ENCODE measurements at regions not wholly inside any gene's neighbourhood (a gene's known extent, or its start where the extent isn't known, plus 50 kb on each side); places are given as distances from the start of the nearest gene placed in this dataset.

DNA sequence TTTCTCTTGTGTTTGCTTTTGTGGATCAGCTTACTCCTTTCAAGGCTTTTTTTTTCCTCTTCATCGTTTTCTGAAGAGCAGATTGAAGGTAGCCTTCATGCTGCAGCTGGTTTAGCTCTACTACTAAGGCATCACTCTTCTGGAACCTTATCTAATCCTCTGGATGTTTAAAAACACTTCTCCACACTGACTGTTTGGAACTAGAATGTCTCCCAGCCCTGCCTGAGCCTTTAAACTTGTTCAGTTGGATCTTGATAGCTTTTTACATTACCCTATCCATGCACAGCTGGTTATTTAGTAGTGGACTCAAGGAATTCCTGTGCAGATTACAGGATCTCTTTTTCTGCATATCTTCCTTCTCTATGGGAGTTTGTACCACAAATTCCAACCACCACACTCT is 108.9 kb upstream of the ASCC3 start:
- no peak overlapping the region for H3K27ac Mint-ChIP-seq (ENCODE audit: unreplicated experiment)
- no peaks in the 10 kb centered on the region for H3K79me2 ChIP-seq (ENCODE audit: insufficient read depth, low read length)
- no peak overlapping the region for H3K4me3 Mint-ChIP-seq (ENCODE audit: unreplicated experiment)
- no peaks in the 10 kb centered on the region for H3K27me3 Mint-ChIP-seq (ENCODE audit: low read depth, unreplicated experiment)
- no peaks in the 10 kb centered on the region for H3K36me3 ChIP-seq (ENCODE audit: insufficient read depth, low read length)
- H2AFZ ChIP-seq (ENCODE audit: low read depth, low read length) = no peak overlapping the region
- no peak overlapping the region for H3K4me3 ChIP-seq (ENCODE audit: insufficient read depth, low read depth, low read length)
- no peaks in the 10 kb centered on the region for H3K27me3 ChIP-seq (ENCODE audit: insufficient read depth, low read length)
- no peaks in the 10 kb centered on the region for H3K9me3 ChIP-seq (ENCODE audit: insufficient read depth, low read depth, low read length)
- H3K4me1 ChIP-seq (ENCODE audit: insufficient read depth, low read length) = no peaks in the 10 kb centered on the region
- H3K9me3 Mint-ChIP-seq (ENCODE audit: unreplicated experiment) = no peaks in the 10 kb centered on the region
- no peak overlapping the region for H3K9ac ChIP-seq (ENCODE audit: low read length)
- H3K4me2 ChIP-seq (ENCODE audit: low read length) = no peak overlapping the region
- H3K4me1 Mint-ChIP-seq (ENCODE audit: low read depth, unreplicated experiment) = no peaks in the 10 kb centered on the region
- H4K20me1 ChIP-seq (ENCODE audit: insufficient read depth, low read length) = no peaks in the 10 kb centered on the region
- no peak for FAIRE-seq
- H3K36me3 Mint-ChIP-seq (ENCODE audit: low read depth, unreplicated experiment) = no peaks in the 10 kb centered on the region
- DNase-seq (ENCODE audit: low read depth) = no peak
- no peak for TF ChIP-seq EZH2 (IDR thresholded peaks at IDR 0.05; ENCODE audit: insufficient read depth, low read length)
- TF ChIP-seq, protein P1, sequence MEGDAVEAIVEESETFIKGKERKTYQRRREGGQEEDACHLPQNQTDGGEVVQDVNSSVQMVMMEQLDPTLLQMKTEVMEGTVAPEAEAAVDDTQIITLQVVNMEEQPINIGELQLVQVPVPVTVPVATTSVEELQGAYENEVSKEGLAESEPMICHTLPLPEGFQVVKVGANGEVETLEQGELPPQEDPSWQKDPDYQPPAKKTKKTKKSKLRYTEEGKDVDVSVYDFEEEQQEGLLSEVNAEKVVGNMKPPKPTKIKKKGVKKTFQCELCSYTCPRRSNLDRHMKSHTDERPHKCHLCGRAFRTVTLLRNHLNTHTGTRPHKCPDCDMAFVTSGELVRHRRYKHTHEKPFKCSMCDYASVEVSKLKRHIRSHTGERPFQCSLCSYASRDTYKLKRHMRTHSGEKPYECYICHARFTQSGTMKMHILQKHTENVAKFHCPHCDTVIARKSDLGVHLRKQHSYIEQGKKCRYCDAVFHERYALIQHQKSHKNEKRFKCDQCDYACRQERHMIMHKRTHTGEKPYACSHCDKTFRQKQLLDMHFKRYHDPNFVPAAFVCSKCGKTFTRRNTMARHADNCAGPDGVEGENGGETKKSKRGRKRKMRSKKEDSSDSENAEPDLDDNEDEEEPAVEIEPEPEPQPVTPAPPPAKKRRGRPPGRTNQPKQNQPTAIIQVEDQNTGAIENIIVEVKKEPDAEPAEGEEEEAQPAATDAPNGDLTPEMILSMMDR (IDR thresholded peaks at IDR 0.05; ENCODE audit: insufficient read depth, low read depth, low read length) = no peak
- no peak overlapping the region for H3K27ac ChIP-seq (ENCODE audit: low read depth, low read length)

DNA sequence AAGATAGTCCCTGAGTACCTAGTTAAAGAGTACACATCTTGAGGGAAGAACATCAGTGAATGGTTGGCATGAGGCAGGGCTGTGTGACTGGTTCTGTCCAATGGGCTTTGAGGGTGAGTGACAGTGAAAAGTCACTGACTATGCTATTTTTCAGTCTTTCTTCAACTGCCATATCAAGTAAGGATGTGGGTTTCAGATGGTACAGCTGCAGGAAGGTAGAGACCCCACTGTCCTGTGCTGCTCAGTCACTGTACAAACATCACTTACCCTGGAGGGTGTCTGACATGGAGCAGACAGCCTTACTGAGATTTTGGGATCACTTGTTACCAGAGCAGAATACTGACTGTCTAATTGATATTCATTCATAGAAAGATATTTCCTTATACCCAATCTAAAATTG is 115.3 kb upstream of the ASCC3 start:
- Histone ChIP-seq H3K9me3 (ENCODE audit: insufficient read depth, low read depth, low read length) (no peaks in the 10 kb centered on the region), H3K4me2 (ENCODE audit: low read length) (no peak overlapping the region), H3K4me1 (ENCODE audit: insufficient read depth, low read length) (peaks cover 4% of the 10 kb centered on the region), H3K4me3 (ENCODE audit: insufficient read depth, low read depth, low read length) (no peak overlapping the region), H4K20me1 (ENCODE audit: insufficient read depth, low read length) (no peaks in the 10 kb centered on the region), H3K79me2 (ENCODE audit: insufficient read depth, low read length) (no peaks in the 10 kb centered on the region), H3K27me3 (ENCODE audit: insufficient read depth, low read length) (no peaks in the 10 kb centered on the region), H3K9ac (ENCODE audit: low read length) (no peak overlapping the region), H2AFZ (ENCODE audit: low read depth, low read length) (no peak overlapping the region), H3K36me3 (ENCODE audit: insufficient read depth, low read length) (no peaks in the 10 kb centered on the region), H3K27ac (ENCODE audit: low read depth, low read length) (no peak overlapping the region)
- FAIRE-seq (no peak), DNase-seq (ENCODE audit: low read depth) (no peak)
- TF ChIP-seq, protein P1 (IDR thresholded peaks at IDR 0.05; ENCODE audit: insufficient read depth, low read depth, low read length) = no peak
- TF ChIP-seq EZH2 (IDR thresholded peaks at IDR 0.05; ENCODE audit: insufficient read depth, low read length) = no peak
- H3K9me3 Mint-ChIP-seq (ENCODE audit: unreplicated experiment) = peaks cover under 1% of the 10 kb centered on the region
- H3K4me3 Mint-ChIP-seq (ENCODE audit: unreplicated experiment) = no peak overlapping the region
- H3K27ac Mint-ChIP-seq (ENCODE audit: unreplicated experiment) = no peak overlapping the region
- H3K4me1 Mint-ChIP-seq (ENCODE audit: low read depth, unreplicated experiment) = peaks cover 19% of the 10 kb centered on the region
- H3K27me3 Mint-ChIP-seq (ENCODE audit: low read depth, unreplicated experiment) = no peaks in the 10 kb centered on the region
- H3K36me3 Mint-ChIP-seq (ENCODE audit: low read depth, unreplicated experiment) = no peaks in the 10 kb centered on the region

DNA sequence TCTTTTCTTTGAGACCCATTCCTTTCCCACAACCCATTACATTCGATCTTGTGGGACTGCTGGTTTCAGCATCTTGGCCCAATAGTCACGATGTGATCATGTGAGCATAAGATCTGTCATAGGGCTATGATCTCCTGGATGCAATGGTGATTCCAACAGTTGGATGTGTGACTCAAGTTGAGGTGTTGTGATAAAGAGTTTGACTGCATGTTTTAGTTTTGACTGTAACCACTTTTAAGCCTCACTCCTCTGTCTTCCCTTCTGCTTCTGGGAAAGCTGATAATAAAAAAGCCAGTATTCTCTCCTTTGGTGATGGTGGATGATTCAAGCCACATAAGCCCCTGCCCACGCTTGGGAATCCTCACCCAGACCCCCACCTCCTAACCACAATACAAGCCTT is 117.0 kb upstream of the ASCC3 start:
- FAIRE-seq (no peak), DNase-seq (ENCODE audit: low read depth) (peak; percentile 57)
- Histone ChIP-seq H3K27me3 (ENCODE audit: insufficient read depth, low read length) (no peaks in the 10 kb centered on the region), H3K4me2 (ENCODE audit: low read length) (peak overlapping the region; percentile 3), H3K36me3 (ENCODE audit: insufficient read depth, low read length) (no peaks in the 10 kb centered on the region), H3K9me3 (ENCODE audit: insufficient read depth, low read depth, low read length) (no peaks in the 10 kb centered on the region), H4K20me1 (ENCODE audit: insufficient read depth, low read length) (no peaks in the 10 kb centered on the region), H3K4me1 (ENCODE audit: insufficient read depth, low read length) (peaks cover 4% of the 10 kb centered on the region), H3K27ac (ENCODE audit: low read depth, low read length) (no peak overlapping the region), H3K79me2 (ENCODE audit: insufficient read depth, low read length) (no peaks in the 10 kb centered on the region), H3K4me3 (ENCODE audit: insufficient read depth, low read depth, low read length) (no peak overlapping the region), H2AFZ (ENCODE audit: low read depth, low read length) (no peak overlapping the region), H3K9ac (ENCODE audit: low read length) (no peak overlapping the region)
- no peaks in the 10 kb centered on the region for H3K36me3 Mint-ChIP-seq (ENCODE audit: low read depth, unreplicated experiment)
- no peak overlapping the region for H3K27ac Mint-ChIP-seq (ENCODE audit: unreplicated experiment)
- H3K9me3 Mint-ChIP-seq (ENCODE audit: unreplicated experiment) = peaks cover 7% of the 10 kb centered on the region
- TF ChIP-seq EZH2 (IDR thresholded peaks at IDR 0.05; ENCODE audit: insufficient read depth, low read length) = no peak
- TF ChIP-seq, protein P1 (IDR thresholded peaks at IDR 0.05; ENCODE audit: insufficient read depth, low read depth, low read length) = no peak
- peaks cover 19% of the 10 kb centered on the region for H3K4me1 Mint-ChIP-seq (ENCODE audit: low read depth, unreplicated experiment)
- no peaks in the 10 kb centered on the region for H3K27me3 Mint-ChIP-seq (ENCODE audit: low read depth, unreplicated experiment)
- no peak overlapping the region for H3K4me3 Mint-ChIP-seq (ENCODE audit: unreplicated experiment)
